ENCODE measurements at regions not wholly inside any gene's neighbourhood (a gene's known extent, or its start where the extent isn't known, plus 50 kb on each side); places are given as distances from the start of the nearest gene placed in this dataset.

- no peak for DNase-seq
- intact Hi-C loops (cut with DNase I): no loop called here
- 90 to 91% methylated on average over 4 of the region's 4 CpGs for WGBS, 2 donors
These were observed 372.7 kb downstream of the NUAK1 start for GRCh38 chr12:105766029-105766428.

DNA sequence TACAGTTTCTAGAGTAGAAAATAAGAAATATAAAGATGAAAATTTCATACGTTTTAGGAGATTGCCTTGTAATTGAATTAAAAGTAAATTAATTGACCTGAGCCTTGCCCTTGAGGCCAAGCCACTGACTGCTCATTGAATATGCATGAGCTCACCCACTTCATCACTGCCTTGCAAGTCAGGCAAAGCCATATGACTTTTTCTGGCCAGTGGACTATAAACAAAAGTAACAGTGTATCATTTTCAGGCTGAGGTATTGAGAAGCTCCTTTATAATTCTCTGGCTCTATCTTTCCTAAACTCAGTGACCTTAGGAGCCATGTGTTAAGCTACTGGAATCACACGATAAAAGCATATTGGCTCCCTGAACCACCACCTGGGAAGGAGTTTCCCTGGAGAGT, 369.3 kb downstream of the NUAK1 start:
- peaks cover 0 to 13% (median 0%) of the 10 kb centered on the region in 9 donors for H3K4me1 ChIP-seq
- DNase-seq (no peak), ATAC-seq (no peak)
- H3K27me3 ChIP-seq: no peaks in the 10 kb centered on the region
- H3K9me3 ChIP-seq: no peaks in the 10 kb centered on the region
- no peaks in the 10 kb centered on the region for H3K36me3 ChIP-seq
- WGBS, 2 donors: 74 to 78% methylated on average over 2 of the region's 2 CpGs
- intact Hi-C loops (cut with DNase I): no loop called here
- H3K4me3 ChIP-seq: no peak overlapping the region
- no peak for TF ChIP-seq CTCF (IDR thresholded peaks at IDR 0.05)
- no peak overlapping the region for H3K27ac ChIP-seq

More at GRCh38 chr12:105766029-105766428, 372.7 kb downstream of the NUAK1 start:
- Histone ChIP-seq H3K4me3 (no peak overlapping the region), H3K9me3 (no peaks in the 10 kb centered on the region), H3K36me3 (no peaks in the 10 kb centered on the region), H3K27me3 (no peaks in the 10 kb centered on the region), H3K27ac (no peak overlapping the region), H3K4me1 (peaks cover 0 to 18% (median 6%) of the 10 kb centered on the region in 9 donors)
- ATAC-seq: no peak
- no peak for TF ChIP-seq CTCF (IDR thresholded peaks at IDR 0.05)

- WGBS, 2 donors: 43 to 55% methylated on average over 2 of the region's 2 CpGs
- no peak for DNase-seq
- H3K27ac ChIP-seq: no peak overlapping the region
- intact Hi-C loops (cut with DNase I): loop anchor here in 1 of 10 donors (10.0 kb wide), 1 partner anchor 361 kb away; the partner anchor contains the start of gene NUAK1
- ATAC-seq: no peak
- no peaks in the 10 kb centered on the region for H3K27me3 ChIP-seq
- no peak overlapping the region for H3K4me3 ChIP-seq
- H3K36me3 ChIP-seq: no peaks in the 10 kb centered on the region
- no peaks in the 10 kb centered on the region for H3K9me3 ChIP-seq
- TF ChIP-seq CTCF (IDR thresholded peaks at IDR 0.05): no peak
- H3K4me1 ChIP-seq: peaks cover 0 to 10% (median 0%) of the 10 kb centered on the region in 9 donors
These were observed 365.3 kb downstream of the NUAK1 start for GRCh38 chr12:105773471-105773870.

GRCh38 chr12:105774037-105774436, 364.7 kb downstream of the NUAK1 start:
- DNase-seq: no peak
- Histone ChIP-seq H3K4me3 (no peak overlapping the region), H3K27ac (no peak overlapping the region), H3K4me1 (peaks cover 0 to 10% (median 0%) of the 10 kb centered on the region in 9 donors), H3K9me3 (no peaks in the 10 kb centered on the region), H3K27me3 (no peaks in the 10 kb centered on the region), H3K36me3 (no peaks in the 10 kb centered on the region)
- intact Hi-C loops (cut with DNase I): loop anchor here in 1 of 10 donors (10.0 kb wide), 1 partner anchor 361 kb away; the partner anchor contains the start of gene NUAK1
- WGBS, 2 donors: 72 to 92% methylated on average over 5 of the region's 5 CpGs
- no peak for ATAC-seq
- no peak for TF ChIP-seq CTCF (IDR thresholded peaks at IDR 0.05)

All from heart right ventricle (tissue), 16 donors.